ENCODE measurements at regions not wholly inside any gene's neighbourhood (a gene's known extent, or its start where the extent isn't known, plus 50 kb on each side); places are given as distances from the start of the nearest gene placed in this dataset.
"Not testable (repeated sequence)": the region's sequence is repeated elsewhere in the genome, so short reads cannot be mapped to it uniquely, and the experiment has no call there.

GRCh38 chr1:65538664-65539063 is 118.2 kb downstream of the LEPR start:
- no peak for DNase-seq (ENCODE audit: extremely low spot score)
- POLR2A ChIA-PET: no interaction called here
- TF ChIP-seq FOXA1 (IDR thresholded peaks at IDR 0.05) (no peak), CTBP1 (IDR thresholded peaks at IDR 0.05; ENCODE audit: borderline replicate concordance) (no peak), ELF4 (IDR thresholded peaks at IDR 0.05) (no peak), FOXK2 (IDR thresholded peaks at IDR 0.05) (no peak), LEF1 (IDR thresholded peaks at IDR 0.05; ENCODE audit: borderline replicate concordance) (no peak), TARDBP (IDR thresholded peaks at IDR 0.05) (no peak), FOXM1 (IDR thresholded peaks at IDR 0.05; ENCODE audit: borderline replicate concordance) (no peak), SUZ12 (IDR thresholded peaks at IDR 0.05) (no peak), PKNOX1 (IDR thresholded peaks at IDR 0.05) (no peak), L3MBTL2 (conservative IDR thresholded peaks at IDR 0.05) (no peak), ZNF384 (IDR thresholded peaks at IDR 0.05) (no peak), ARNT (IDR thresholded peaks at IDR 0.05) (no peak), HDGF (IDR thresholded peaks at IDR 0.05; ENCODE audit: borderline replicate concordance) (no peak), BHLHE40 (IDR thresholded peaks at IDR 0.05; ENCODE audit: borderline replicate concordance) (no peak), NFRKB (IDR thresholded peaks at IDR 0.05) (no peak)
- CTCF ChIA-PET: interaction anchor here (0.6 kb wide), 1 partner anchor 81 kb away, joined by 10 read pairs; no protein-coding TSS in a partner anchor

GRCh38 chr1:65539266-65540131 is 119.0 kb downstream of the LEPR start:
- no peak for DNase-seq (ENCODE audit: extremely low spot score)
- ChIA-PET POLR2A (no interaction called here), CTCF (interaction anchor here (0.6 to 1.1 kb wide), 2 partner anchors 12 to 82 kb away, joined by 3 to 10 read pairs; no protein-coding TSS in a partner anchor)
- TF ChIP-seq BHLHE40 (IDR thresholded peaks at IDR 0.05; ENCODE audit: borderline replicate concordance) (no peak), PKNOX1 (IDR thresholded peaks at IDR 0.05) (no peak), ARNT (IDR thresholded peaks at IDR 0.05) (no peak), FOXK2 (IDR thresholded peaks at IDR 0.05) (no peak), NFRKB (IDR thresholded peaks at IDR 0.05) (no peak), LEF1 (IDR thresholded peaks at IDR 0.05; ENCODE audit: borderline replicate concordance) (no peak), ELF4 (IDR thresholded peaks at IDR 0.05) (no peak), SP1 (IDR thresholded peaks at IDR 0.05) (no peak), ZNF384 (IDR thresholded peaks at IDR 0.05) (no peak)

GRCh38 chr1:65541161-65541560 is 120.7 kb downstream of the LEPR start:
- no peak for TF ChIP-seq FOXM1 (IDR thresholded peaks at IDR 0.05; ENCODE audit: borderline replicate concordance)
- no peak for TF ChIP-seq SUZ12 (IDR thresholded peaks at IDR 0.05)
- TF ChIP-seq CTBP1 (IDR thresholded peaks at IDR 0.05; ENCODE audit: borderline replicate concordance): no peak
- TF ChIP-seq ARNT (IDR thresholded peaks at IDR 0.05): no peak
- no peak for TF ChIP-seq PKNOX1 (IDR thresholded peaks at IDR 0.05)
- TF ChIP-seq HDGF (IDR thresholded peaks at IDR 0.05; ENCODE audit: borderline replicate concordance): no peak
- no peak for TF ChIP-seq FOXA1 (IDR thresholded peaks at IDR 0.05)
- no peak for TF ChIP-seq BHLHE40 (IDR thresholded peaks at IDR 0.05; ENCODE audit: borderline replicate concordance)
- TF ChIP-seq ZNF384 (IDR thresholded peaks at IDR 0.05): no peak
- TF ChIP-seq L3MBTL2 (conservative IDR thresholded peaks at IDR 0.05): no peak
- TF ChIP-seq TARDBP (IDR thresholded peaks at IDR 0.05): no peak
- CTCF ChIA-PET: no interaction called here
- DNase-seq (ENCODE audit: extremely low spot score): no peak
- POLR2A ChIA-PET: no interaction called here

GRCh38 chr1:65541865-65542264 is 121.4 kb downstream of the LEPR start:
- POLR2A ChIA-PET: no interaction called here
- CTCF ChIA-PET: no interaction called here
- DNase-seq (ENCODE audit: extremely low spot score): no peak
- TF ChIP-seq ELF4 (IDR thresholded peaks at IDR 0.05) (no peak), HDGF (IDR thresholded peaks at IDR 0.05; ENCODE audit: borderline replicate concordance) (no peak), LEF1 (IDR thresholded peaks at IDR 0.05; ENCODE audit: borderline replicate concordance) (no peak), FOXA1 (IDR thresholded peaks at IDR 0.05) (no peak), FOXK2 (IDR thresholded peaks at IDR 0.05) (no peak), CTBP1 (IDR thresholded peaks at IDR 0.05; ENCODE audit: borderline replicate concordance) (no peak), NFRKB (IDR thresholded peaks at IDR 0.05) (no peak)

GRCh38 chr1:65542592-65542991 is 122.1 kb downstream of the LEPR start:
- CTCF ChIA-PET; POLR2A ChIA-PET; DNase-seq (ENCODE audit: extremely low spot score): not testable (repeated sequence)

- CTCF ChIA-PET, POLR2A ChIA-PET: not testable (repeated sequence)
Observed at GRCh38 chr1:65550306-65551010, 130.0 kb downstream of the LEPR start.

GRCh38 chr1:65552484-65552883 is 132.0 kb downstream of the LEPR start:
- CTCF ChIA-PET; DNase-seq (ENCODE audit: extremely low spot score); POLR2A ChIA-PET: not testable (repeated sequence)

More at GRCh38 chr1:65550306-65551010, 130.0 kb downstream of the LEPR start:
- DNase-seq (ENCODE audit: extremely low spot score): not testable (repeated sequence)

- DNase-seq (ENCODE audit: extremely low spot score); CTCF ChIA-PET: not testable (repeated sequence)
- POLR2A ChIA-PET: interaction anchor here (0.8 kb wide), 1 partner anchor 85 kb away, joined by 3 read pairs; no protein-coding TSS in a partner anchor
Observed at GRCh38 chr1:65554086-65554764, 133.8 kb downstream of the LEPR start.

Data from HEK293T (cell line).